ENCODE measurements at regions not wholly inside any gene's neighbourhood (a gene's known extent, or its start where the extent isn't known, plus 50 kb on each side); places are given as distances from the start of the nearest gene placed in this dataset.

DNA sequence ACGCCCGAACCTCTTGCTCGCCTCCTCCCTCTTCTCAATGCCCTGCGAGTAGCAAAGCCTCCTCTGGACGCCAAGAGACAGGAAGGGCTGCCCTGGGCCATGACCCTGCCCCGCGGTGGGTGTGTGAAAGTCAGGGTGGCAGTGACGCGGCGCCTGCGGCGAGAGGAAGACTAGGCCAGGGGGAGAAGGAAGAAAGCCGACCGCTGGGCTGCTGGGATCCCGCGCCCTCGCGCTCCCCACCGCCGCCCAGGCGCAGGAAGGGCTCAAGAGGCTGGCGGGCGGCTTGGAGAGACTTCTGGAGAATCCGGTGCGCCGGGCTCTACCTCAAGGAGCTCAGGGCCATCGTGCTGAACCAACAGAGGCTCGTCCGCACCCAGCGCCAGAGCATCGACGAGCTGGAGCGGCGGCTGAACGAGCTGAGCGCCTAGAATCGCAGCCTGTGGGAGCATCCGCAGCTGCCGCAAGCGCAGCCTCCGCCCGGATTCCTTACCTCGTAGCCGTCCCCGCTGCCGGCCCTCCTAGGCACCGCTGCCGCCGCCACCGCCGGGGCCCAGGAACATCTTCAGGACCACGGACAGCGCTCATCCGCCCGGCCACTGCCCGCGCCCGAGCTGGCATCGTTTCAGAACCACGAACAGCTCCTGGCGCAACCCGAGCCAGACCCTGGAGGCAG is 105.0 kb upstream of the PRB2 start:
- peaks cover 42% of the 10 kb centered on the region for H3K27me3 Mint-ChIP-seq (ENCODE audit: low read depth)
- H3K27ac Mint-ChIP-seq = no peak overlapping the region
- TF ChIP-seq, protein P1, sequence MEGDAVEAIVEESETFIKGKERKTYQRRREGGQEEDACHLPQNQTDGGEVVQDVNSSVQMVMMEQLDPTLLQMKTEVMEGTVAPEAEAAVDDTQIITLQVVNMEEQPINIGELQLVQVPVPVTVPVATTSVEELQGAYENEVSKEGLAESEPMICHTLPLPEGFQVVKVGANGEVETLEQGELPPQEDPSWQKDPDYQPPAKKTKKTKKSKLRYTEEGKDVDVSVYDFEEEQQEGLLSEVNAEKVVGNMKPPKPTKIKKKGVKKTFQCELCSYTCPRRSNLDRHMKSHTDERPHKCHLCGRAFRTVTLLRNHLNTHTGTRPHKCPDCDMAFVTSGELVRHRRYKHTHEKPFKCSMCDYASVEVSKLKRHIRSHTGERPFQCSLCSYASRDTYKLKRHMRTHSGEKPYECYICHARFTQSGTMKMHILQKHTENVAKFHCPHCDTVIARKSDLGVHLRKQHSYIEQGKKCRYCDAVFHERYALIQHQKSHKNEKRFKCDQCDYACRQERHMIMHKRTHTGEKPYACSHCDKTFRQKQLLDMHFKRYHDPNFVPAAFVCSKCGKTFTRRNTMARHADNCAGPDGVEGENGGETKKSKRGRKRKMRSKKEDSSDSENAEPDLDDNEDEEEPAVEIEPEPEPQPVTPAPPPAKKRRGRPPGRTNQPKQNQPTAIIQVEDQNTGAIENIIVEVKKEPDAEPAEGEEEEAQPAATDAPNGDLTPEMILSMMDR (IDR thresholded peaks at IDR 0.05; ENCODE audit: unreplicated experiment in 3 of 3) = no peak
- no peaks in the 10 kb centered on the region for H3K36me3 Mint-ChIP-seq (ENCODE audit: low read depth)
- H3K9me3 Mint-ChIP-seq = peaks cover 2% of the 10 kb centered on the region
- H3K4me3 Mint-ChIP-seq = no peak overlapping the region
- H3K4me1 Mint-ChIP-seq = no peaks in the 10 kb centered on the region

DNA sequence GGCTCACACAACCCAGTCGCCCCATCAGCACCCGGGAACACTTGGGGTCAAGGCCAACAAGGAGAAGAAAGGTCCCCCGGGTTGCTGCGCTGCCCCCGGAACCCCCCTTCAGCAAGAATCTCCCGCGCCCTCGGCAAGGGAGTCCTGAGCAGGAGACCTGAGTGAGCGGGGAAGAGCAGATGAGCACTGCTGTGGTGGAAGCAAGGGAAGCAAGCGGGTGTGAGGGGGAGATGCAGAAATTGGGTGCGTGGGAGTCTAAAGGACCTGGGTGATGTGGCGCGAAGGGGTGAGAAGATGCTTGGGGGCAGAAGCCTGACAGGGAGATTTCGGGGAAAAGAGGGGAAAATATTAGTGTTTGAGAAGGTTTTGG is 105.5 kb upstream of the PRB2 start:
- H3K27ac Mint-ChIP-seq = no peak overlapping the region
- TF ChIP-seq, protein P1 (IDR thresholded peaks at IDR 0.05; ENCODE audit: unreplicated experiment in 3 of 3) = no peak
- H3K4me1 Mint-ChIP-seq = no peaks in the 10 kb centered on the region
- no peak overlapping the region for H3K4me3 Mint-ChIP-seq
- peaks cover 40% of the 10 kb centered on the region for H3K27me3 Mint-ChIP-seq (ENCODE audit: low read depth)
- H3K36me3 Mint-ChIP-seq (ENCODE audit: low read depth) = no peaks in the 10 kb centered on the region
- peaks cover 2% of the 10 kb centered on the region for H3K9me3 Mint-ChIP-seq

DNA sequence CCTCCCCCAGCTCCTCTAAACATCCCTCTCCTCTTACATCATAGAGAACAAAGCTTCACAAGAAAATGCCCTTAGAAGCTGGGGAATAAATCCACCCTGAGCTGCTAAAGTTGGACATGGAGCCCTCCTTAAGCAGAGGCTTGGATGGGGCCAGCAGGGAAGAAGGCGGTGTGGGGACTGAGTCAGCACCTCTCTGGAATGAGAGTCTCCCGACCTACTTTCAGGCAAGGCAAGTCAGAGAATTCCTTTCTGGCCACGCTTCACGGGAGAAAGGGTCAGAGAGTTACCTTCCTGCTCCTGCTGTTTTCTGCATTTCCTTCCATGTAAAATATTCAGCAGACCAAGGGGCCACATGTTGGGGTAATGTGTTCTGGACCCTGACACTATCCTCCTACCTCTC is 113.3 kb upstream of the PRB2 start:
- TF ChIP-seq, protein P1 (IDR thresholded peaks at IDR 0.05; ENCODE audit: unreplicated experiment in 3 of 3) = no peak
- H3K36me3 Mint-ChIP-seq (ENCODE audit: low read depth) = no peaks in the 10 kb centered on the region
- no peak overlapping the region for H3K4me3 Mint-ChIP-seq
- peaks cover 8% of the 10 kb centered on the region for H3K27me3 Mint-ChIP-seq (ENCODE audit: low read depth)
- H3K27ac Mint-ChIP-seq = no peak overlapping the region
- no peaks in the 10 kb centered on the region for H3K9me3 Mint-ChIP-seq
- H3K4me1 Mint-ChIP-seq = no peaks in the 10 kb centered on the region

DNA sequence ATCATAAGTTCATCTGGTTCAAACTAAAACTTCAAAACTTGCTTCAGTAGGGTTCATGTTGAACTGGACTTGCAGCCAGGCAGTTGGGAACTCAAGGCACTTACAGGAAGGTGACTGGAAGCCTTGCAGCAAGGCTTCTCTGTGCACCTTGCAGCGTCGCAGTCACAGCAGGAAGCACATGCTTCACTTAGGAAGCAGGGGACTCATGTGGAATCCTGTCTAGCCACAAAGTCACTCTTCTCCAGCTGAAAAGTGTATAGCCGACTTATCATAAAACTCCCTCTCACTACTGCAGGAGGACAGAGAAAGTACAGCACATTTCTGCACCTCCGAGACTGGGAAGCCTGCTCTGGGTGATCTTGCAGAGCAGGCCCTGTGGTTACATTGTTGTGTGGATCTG is 114.0 kb upstream of the PRB2 start:
- Mint-ChIP-seq H3K9me3 (no peaks in the 10 kb centered on the region), H3K27ac (no peak overlapping the region), H3K4me1 (no peaks in the 10 kb centered on the region), H3K27me3 (ENCODE audit: low read depth) (peaks cover 8% of the 10 kb centered on the region), H3K4me3 (no peak overlapping the region), H3K36me3 (ENCODE audit: low read depth) (no peaks in the 10 kb centered on the region)
- TF ChIP-seq, protein P1 (IDR thresholded peaks at IDR 0.05; ENCODE audit: unreplicated experiment in 3 of 3) = no peak

DNA sequence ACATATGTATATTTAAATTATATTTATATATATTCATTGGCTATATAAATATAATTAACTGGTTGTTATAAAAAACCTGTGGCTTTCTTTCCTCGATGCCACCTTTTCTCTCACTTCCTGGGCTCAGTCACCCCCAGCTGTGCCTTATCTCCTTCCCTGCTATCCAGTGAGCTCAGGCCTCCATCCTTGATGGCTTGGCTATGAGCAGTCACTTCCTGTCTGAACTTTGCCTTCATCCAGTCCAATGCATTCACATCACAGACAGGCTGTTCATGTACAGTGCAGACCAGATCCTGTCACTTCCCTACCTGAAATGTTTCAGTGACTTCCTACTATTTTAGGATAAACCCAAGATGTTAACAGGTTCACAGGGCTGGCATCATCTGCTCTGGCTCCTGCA is 115.3 kb upstream of the PRB2 start:
- TF ChIP-seq, protein P1 (IDR thresholded peaks at IDR 0.05; ENCODE audit: unreplicated experiment in 3 of 3) = no peak
- no peaks in the 10 kb centered on the region for H3K9me3 Mint-ChIP-seq
- H3K27ac Mint-ChIP-seq = no peak overlapping the region
- H3K4me1 Mint-ChIP-seq = no peaks in the 10 kb centered on the region
- H3K36me3 Mint-ChIP-seq (ENCODE audit: low read depth) = no peaks in the 10 kb centered on the region
- no peak overlapping the region for H3K4me3 Mint-ChIP-seq
- H3K27me3 Mint-ChIP-seq (ENCODE audit: low read depth) = peaks cover 3% of the 10 kb centered on the region

DNA sequence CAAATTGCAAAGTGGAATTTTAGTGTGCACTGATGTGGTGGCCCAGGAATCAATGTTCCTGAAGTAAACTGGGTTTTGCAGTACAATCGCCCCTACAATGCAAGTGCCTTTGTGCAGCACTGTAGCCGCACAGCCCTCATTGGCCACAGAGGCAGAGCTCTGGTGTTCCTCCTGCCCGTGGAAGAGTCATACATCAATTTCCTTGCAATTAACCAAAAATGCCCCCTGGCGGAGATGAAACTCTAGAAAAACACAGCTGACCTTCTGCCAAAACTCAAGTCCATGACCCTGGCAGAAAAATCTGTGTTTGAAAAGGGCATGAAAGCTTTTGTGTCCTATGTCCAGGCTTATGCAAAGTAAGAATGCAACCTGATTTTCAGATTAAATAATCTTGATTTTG is 117.9 kb upstream of the PRB2 start:
- H3K4me1 Mint-ChIP-seq = no peaks in the 10 kb centered on the region
- no peaks in the 10 kb centered on the region for H3K9me3 Mint-ChIP-seq
- H3K4me3 Mint-ChIP-seq = no peak overlapping the region
- no peaks in the 10 kb centered on the region for H3K27me3 Mint-ChIP-seq (ENCODE audit: low read depth)
- TF ChIP-seq, protein P1 (IDR thresholded peaks at IDR 0.05; ENCODE audit: unreplicated experiment in 3 of 3) = no peak
- no peaks in the 10 kb centered on the region for H3K36me3 Mint-ChIP-seq (ENCODE audit: low read depth)
- H3K27ac Mint-ChIP-seq = no peak overlapping the region
